HCT116 (cell line): ENCODE measurements at regions not wholly inside any gene's neighbourhood (a gene's known extent, or its start where the extent isn't known, plus 50 kb on each side); places are given as distances from the start of the nearest gene placed in this dataset.

Experiments used
- CEBPB ChIP-seq: IDR thresholded peaks from 2 replicates; pipeline ENCODE4 v1.6.1; 2012; ENCODE audit warnings: low read depth
- CTCF ChIP-seq, 3 experiments: fragments of 200-600 bp in 1 of 3; sonication (generic) in 1 of 3; IDR thresholded peaks in 2 of 3; conservative IDR thresholded peaks in 1 of 3; 2 replicates each; pipeline ENCODE4 v1.5.1; 2012 to 2017; ENCODE audit warnings: low read depth in 2 of 3, low read length in 2 of 3, antibody characterized with exemption in 1 of 3, borderline replicate concordance in 1 of 3, control low read depth in 1 of 3, mild to moderate bottlenecking in 1 of 3, mixed read lengths in 1 of 3, mixed run types in 1 of 3, moderate library complexity in 1 of 3; ENCODE audit not compliant: insufficient read depth in 1 of 3
- EGR1 ChIP-seq: IDR thresholded peaks from 2 replicates; pipeline ENCODE4 v1.6.1; 2012; ENCODE audit warnings: low read depth
- EZH2 ChIP-seq: fragments of 200-600 bp; sonication (generic); IDR thresholded peaks from 2 replicates; pipeline ENCODE4 v1.6.1; 2017; ENCODE audit warnings: antibody characterized with exemption, mixed run types
- JUND ChIP-seq: IDR thresholded peaks from 2 replicates; pipeline ENCODE4 v1.6.1; 2012
- POLR2A ChIP-seq: IDR thresholded peaks from 2 replicates; pipeline ENCODE4 v1.7.0; 2011; ENCODE audit warnings: borderline replicate concordance; ENCODE audit not compliant: insufficient read depth, insufficient read length; ENCODE audit errors: extremely low read depth
- POLR2AphosphoS5 ChIP-seq: IDR thresholded peaks from 2 replicates; pipeline ENCODE4 v1.6.1; 2011; ENCODE audit warnings: mild to moderate bottlenecking, low read depth, low read length, moderate library complexity
- RAD21 ChIP-seq: IDR thresholded peaks from 2 replicates; pipeline ENCODE4 v1.6.1; 2012; ENCODE audit warnings: low read depth, mild to moderate bottlenecking
- YY1 ChIP-seq: IDR thresholded peaks from 2 replicates; pipeline ENCODE4 v1.6.1; 2011; ENCODE audit warnings: low read length, low read depth, moderate library complexity, mild to moderate bottlenecking; ENCODE audit not compliant: insufficient replicate concordance; ENCODE audit errors: extremely low read depth
- ZBTB33 ChIP-seq: IDR thresholded peaks from 2 replicates; pipeline ENCODE4 v1.6.1; 2011; ENCODE audit warnings: mild to moderate bottlenecking, low read length, moderate library complexity; ENCODE audit not compliant: insufficient replicate concordance; ENCODE audit errors: extremely low read depth
- ZNF274 ChIP-seq: fragments of 200-500 bp; sonication (Bioruptor generic); IDR thresholded peaks from 2 replicates; pipeline ENCODE4 v1.6.1; 2014; ENCODE audit warnings: mild to moderate bottlenecking, low read depth, low read length, inconsistent platforms
- TF ChIP-seq, protein P1 (sequence below): IDR thresholded peaks from 2 replicates; pipeline ENCODE4 v1.6.1; 2012; ENCODE audit warnings: low read depth
- TF ChIP-seq, protein P2 (sequence below): IDR thresholded peaks from 2 replicates; pipeline ENCODE4 v1.6.1; 2012
- TF ChIP-seq, protein P3 (sequence below): IDR thresholded peaks from 2 replicates; pipeline ENCODE4 v1.6.1; 2012

GRCh38 chr3:43997316-43997715, 244.4 kb upstream of the TOPAZ1 start:
- TF ChIP-seq CTCF (IDR thresholded peaks at IDR 0.05 in 2 of 3, conservative IDR thresholded peaks at IDR 0.05 in 1 of 3; ENCODE audit: borderline replicate concordance in 1 of 3, insufficient read depth in 1 of 3, low read depth in 2 of 3, low read length in 2 of 3), result no peak
- TF ChIP-seq CEBPB, result no peak
- no peak for TF ChIP-seq EZH2
- TF ChIP-seq, protein P1, sequence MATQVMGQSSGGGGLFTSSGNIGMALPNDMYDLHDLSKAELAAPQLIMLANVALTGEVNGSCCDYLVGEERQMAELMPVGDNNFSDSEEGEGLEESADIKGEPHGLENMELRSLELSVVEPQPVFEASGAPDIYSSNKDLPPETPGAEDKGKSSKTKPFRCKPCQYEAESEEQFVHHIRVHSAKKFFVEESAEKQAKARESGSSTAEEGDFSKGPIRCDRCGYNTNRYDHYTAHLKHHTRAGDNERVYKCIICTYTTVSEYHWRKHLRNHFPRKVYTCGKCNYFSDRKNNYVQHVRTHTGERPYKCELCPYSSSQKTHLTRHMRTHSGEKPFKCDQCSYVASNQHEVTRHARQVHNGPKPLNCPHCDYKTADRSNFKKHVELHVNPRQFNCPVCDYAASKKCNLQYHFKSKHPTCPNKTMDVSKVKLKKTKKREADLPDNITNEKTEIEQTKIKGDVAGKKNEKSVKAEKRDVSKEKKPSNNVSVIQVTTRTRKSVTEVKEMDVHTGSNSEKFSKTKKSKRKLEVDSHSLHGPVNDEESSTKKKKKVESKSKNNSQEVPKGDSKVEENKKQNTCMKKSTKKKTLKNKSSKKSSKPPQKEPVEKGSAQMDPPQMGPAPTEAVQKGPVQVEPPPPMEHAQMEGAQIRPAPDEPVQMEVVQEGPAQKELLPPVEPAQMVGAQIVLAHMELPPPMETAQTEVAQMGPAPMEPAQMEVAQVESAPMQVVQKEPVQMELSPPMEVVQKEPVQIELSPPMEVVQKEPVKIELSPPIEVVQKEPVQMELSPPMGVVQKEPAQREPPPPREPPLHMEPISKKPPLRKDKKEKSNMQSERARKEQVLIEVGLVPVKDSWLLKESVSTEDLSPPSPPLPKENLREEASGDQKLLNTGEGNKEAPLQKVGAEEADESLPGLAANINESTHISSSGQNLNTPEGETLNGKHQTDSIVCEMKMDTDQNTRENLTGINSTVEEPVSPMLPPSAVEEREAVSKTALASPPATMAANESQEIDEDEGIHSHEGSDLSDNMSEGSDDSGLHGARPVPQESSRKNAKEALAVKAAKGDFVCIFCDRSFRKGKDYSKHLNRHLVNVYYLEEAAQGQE, result no peak
- TF ChIP-seq JUND, result no peak
- TF ChIP-seq ZNF274, result no peak
- TF ChIP-seq RAD21, result no peak
- no peak for TF ChIP-seq POLR2AphosphoS5
- TF ChIP-seq POLR2A, result no peak
- TF ChIP-seq EGR1, result no peak
- no peak for TF ChIP-seq ZBTB33
- TF ChIP-seq YY1, result no peak
- TF ChIP-seq, protein P2, sequence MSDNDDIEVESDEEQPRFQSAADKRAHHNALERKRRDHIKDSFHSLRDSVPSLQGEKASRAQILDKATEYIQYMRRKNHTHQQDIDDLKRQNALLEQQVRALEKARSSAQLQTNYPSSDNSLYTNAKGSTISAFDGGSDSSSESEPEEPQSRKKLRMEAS, result no peak
- TF ChIP-seq, protein P3, sequence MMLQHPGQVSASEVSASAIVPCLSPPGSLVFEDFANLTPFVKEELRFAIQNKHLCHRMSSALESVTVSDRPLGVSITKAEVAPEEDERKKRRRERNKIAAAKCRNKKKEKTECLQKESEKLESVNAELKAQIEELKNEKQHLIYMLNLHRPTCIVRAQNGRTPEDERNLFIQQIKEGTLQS, result no peak
